HG03060 (cell line): ENCODE measurements at regions not wholly inside any gene's neighbourhood (a gene's known extent, or its start where the extent isn't known, plus 50 kb on each side); places are given as distances from the start of the nearest gene placed in this dataset.
"Not testable (repeated sequence)": the region's sequence is repeated elsewhere in the genome, so short reads cannot be mapped to it uniquely, and the experiment has no call there.

Experiments
- ATAC-seq: cut with Tn5 transposase; IDR thresholded peaks from one replicate; pipeline ENCODE4 v1.9.1; 2021; ENCODE audit warnings: low read depth, moderate number of reproducible peaks; ENCODE audit not compliant: unreplicated experiment

DNA sequence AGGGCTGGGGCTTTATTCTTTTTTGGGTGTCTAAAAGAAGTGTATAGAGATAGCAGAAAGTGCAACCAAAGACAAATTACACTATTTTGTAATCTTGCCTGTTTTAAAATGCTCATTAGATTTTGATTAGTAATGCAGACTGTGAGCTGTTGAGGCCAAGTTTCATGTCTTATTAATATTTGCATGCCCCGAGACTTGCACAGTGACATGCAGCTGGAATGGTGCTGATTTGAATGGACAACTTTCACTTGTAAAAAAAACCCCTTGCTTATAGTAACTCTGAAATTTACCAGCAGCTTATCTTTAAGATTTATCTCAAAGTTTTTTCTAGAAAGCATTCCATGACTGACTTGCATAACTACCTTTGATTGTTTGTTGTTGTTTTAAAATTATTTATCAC is 835.1 kb upstream of the IGFBP7 start:
- ATAC-seq = no peak

DNA sequence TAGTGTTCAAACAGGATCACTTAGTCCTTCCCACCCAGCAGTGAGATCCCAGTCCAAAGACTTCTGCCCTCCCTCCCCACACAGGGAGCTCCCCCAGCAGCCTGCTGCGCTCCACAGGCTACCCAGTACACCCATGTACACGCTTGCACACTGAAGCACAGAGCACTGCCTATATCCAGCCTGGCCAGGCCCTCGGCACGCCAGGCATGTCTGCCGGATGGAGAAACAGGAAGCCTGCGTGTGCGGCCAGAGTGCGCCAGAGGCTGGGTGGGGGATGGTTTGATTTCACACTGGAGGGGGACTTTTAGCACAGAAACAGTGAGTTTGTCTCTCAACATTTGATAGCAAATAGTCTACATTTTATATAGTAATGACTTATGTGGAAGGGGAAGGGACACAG is 833.5 kb upstream of the IGFBP7 start:
- ATAC-seq = no peak

DNA sequence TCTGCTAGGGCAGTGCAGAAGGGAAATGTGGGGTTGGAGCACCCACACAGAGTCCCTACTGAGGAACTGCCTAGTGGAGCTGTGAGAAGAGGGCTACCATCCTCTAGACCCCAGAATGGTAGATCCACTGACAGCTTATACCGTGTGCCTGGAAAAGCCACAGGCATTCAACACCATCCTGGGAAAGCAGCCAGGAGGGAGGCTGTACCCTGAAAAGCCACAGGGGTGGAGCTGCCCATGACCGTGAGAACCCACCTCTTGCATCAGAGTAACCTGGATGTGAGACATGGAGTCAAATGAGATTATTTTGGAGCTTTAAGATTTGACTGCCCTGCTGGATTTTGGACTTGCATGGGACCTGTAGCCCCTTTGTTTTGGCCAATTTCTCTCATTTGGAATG is 827.1 kb upstream of the IGFBP7 start:
- ATAC-seq = not testable (repeated sequence)

DNA sequence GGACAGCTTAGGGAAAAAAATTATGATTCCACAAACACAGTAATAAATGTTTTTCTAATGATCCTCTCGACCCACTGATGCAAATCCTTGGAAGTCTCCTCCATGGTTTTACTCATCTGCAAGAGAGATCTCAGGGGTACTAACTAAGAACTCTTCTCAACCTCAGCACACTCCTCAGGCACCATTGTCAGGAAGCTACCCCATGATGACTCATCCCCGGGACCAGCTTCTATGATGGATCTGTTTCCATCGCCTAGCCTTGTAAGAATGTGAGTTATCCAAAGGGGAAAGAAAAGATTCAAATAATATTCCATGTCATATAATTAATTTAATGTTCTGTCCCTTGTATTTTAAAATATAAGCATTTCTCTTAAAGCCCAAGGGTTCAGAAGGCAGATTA is 816.1 kb upstream of the IGFBP7 start:
- no peak for ATAC-seq

DNA sequence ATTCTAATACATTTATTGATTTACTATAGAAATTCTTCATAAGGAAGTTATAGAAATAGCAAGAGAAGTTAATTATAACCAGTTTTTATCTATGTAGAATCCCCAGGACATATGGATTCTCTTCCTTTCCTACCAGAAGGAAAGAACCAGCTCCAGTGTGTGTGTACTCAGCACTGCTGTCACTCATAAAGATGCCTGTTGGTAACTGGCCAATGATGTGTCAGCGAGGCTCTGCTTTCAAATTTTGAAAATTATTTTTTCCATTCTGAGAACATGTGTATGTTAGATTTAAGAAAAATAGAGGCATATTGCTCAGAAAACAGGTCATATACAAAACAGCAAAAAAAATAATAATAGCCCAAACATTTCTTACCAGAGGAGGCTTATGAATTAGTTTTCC is 814.8 kb upstream of the IGFBP7 start:
- ATAC-seq = no peak

DNA sequence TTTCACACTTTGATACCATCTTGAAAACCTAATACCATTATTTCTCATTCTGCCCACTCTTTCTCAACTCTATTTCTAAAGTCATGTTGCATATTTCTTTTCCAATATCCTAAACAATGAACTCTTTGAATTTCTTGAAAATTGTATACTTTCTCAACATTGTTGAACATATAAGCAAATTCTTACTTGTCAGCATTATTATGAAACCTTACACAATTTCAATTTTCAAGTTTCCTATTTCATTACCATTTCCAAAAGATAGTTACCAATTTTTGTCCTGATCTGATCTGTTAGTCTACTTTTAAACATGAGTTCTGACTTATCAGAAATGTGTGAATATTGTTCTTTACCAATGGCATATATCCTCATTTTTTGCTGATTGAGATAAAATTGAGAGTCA is 806.3 kb upstream of the IGFBP7 start:
- ATAC-seq = no peak

DNA sequence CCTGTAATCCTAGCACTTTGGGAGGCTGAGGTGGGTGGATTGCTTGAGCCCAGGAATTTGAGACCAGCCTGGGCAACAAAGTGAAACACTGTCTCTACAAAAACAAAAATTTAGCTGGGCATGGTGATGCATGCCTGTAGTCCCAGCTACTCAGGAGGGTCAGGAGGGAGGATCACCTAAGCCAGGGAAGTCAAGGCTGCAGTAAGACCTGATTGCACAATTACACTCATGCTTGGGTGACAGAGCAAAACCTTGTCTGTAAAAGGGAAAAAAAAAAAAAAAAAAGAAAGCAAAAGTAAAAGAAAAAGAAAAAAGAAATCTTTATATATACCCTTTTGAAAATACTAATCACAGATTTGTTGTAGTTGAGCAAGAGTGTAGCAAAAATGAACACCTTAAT is 801.0 kb upstream of the IGFBP7 start:
- ATAC-seq = no peak

DNA sequence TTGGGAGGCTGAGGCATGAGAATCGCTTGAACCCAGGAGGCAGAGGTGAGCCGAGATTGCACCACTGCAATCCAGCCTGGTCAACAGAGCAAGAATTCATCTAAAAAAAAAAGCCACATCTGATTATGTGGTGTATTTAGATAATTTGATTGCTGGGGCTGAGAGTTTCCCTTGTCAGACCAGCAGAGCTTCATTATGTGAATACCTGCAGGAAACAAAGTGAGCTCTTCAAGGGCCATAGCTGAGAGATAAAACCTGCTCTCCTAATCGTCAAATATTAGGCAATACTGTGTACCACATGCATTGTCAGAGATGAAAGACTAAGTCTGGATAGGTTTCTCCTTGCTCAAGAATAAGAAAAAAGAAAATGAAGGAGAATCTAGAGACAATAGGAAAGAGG is 800.0 kb upstream of the IGFBP7 start:
- no peak for ATAC-seq

DNA sequence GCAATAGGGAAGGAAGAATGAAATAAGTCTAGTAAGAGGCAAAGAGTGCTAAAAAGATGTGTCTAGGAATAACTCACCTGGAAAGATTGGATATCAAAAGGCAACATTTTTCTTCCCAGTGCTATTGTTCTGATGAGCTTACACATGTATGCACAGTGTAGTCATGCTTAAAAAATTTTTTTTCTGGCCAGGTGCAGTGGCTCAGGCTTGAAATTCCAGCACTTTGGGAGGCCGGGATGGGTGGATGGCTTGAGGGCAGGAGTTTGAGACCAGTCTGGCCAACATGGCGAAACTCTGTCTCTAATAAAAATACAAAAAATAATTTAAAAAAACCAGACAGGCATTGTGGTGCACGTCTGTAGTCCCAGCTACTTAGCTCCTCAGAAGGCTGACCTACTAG is 795.8 kb upstream of the IGFBP7 start:
- no peak for ATAC-seq

DNA sequence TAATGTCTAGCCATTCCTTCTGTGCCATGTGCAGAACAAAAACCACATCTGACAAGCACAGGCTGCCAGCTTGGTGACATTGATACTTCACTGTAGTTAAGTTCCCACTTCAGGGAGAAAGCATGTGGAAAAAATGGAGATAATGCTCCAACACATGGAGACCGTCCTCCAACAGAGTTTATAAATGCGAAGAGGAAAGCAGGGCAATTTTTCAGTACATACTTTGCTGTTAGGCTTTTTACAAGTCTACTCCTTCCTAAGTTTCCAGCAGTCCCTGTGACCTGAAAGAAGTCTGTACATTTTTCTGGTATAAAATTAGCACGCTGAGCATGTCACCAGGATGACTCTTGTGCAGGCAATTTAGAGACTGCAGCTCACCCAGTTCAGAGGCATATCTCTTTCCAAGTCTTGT is 766.9 kb upstream of the IGFBP7 start:
- no peak for ATAC-seq

DNA sequence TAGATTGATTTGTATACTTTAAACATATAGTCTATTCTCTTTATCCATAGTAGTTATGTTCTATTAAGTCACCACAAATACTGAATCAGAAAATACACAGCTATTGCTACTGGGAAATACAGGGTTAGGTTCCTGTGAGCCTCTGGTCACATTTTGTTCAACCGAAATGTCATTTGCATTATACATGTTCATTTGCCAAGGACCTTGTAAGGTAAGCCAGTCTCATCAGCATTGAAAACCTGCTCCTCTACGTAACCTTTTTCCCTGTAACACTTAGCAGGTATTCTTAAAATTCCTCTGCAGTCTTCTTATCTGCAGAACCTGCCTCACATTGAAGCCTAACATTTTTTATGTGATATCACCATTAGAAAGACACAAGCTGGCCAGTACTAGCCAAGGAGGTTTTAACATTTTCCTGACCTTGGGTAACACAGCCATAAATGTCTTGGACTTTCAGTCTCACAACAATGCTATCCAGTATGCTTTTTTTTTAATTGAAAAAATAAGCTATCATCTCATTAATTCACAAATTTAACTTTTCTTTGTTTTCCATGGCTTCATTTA is 765.7 kb upstream of the IGFBP7 start:
- no peak for ATAC-seq

DNA sequence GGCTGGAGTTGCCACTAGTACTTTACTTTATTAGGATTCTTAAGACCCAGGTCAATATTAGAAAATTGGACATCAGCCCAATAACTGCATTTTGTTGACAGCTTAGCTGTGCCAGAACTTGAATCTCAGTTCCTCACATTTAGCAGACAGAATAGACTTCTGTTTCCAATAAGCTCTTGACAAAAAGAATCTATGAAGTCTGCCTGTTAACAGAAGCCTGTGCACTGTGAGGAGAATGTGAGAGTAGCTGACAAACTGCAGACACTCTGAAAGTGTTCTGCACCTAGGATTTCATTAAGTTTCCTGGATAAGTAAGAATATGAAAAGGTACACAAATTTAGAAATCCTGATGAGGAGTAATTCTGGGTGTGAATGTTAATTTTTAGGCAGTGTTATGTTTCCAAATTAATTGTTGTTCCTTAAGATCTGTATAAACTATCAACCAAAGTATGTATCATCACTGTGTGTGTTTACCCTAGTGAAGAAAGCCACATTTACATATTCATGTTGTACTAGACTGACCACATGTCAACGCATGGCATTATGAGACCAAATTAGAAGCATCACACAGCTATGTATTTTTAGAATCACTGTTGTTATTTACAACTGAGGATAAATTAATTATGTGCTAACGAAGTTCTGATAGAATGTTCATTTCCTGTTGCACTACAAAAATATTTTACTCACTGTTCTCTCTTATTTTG is 756.4 kb upstream of the IGFBP7 start:
- no peak for ATAC-seq

DNA sequence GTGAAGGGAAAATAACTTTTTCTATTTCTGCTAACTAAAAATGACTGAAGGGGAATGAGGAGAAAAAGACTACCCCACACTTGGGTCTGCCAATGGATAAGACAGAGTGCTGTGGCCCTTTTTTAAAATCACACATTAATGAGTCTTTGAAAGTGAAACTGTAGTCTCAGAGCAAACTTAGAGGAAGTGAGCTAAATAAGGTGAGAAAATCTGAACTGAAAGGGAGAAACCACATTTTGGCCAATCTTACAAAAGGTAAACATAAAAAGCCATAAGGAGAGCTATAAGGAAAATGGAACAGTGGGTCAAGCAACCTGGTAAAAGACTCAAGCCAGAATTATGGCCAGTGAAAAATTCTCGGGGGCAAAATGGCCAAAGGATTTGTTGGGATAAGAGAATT is 755.1 kb upstream of the IGFBP7 start:
- peak; percentile 69 for ATAC-seq

DNA sequence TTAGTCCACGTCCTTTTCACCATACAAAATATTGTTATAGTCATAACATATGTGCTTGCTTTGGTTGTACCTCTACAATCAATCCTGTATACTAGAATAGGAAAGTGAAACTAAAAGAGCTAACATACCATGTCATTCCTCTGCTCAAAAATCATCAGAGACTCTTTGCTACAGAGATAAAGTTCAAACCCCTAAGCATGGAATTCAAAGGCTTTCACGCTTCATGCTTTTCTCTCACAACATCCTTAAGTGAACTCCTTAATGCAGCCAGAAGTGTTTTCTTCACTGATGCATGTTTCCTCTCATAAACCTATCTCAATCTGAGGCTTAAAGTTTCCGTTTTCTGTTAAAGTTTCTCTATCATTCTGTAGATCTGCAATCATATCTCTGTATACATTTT is 744.6 kb upstream of the IGFBP7 start:
- ATAC-seq = no peak

DNA sequence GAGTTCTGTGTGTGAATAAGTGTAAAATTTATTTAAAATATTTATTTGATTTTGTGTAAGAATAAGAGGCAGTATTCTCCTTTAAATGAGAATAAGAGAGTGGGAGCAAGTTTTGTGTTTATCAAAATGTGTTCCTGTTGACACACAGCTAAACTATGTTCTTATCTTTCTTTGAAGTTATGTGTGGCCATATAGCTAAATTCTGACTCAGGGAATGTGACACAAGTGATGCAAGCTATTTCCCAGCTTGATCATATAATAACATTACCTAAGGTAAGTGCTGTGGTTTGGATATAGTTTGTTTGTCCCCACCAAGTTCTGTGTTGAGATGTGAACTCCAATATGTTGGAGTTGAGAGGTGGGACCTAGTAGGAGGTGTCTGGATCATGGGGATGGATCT is 740.0 kb upstream of the IGFBP7 start:
- no peak for ATAC-seq

DNA sequence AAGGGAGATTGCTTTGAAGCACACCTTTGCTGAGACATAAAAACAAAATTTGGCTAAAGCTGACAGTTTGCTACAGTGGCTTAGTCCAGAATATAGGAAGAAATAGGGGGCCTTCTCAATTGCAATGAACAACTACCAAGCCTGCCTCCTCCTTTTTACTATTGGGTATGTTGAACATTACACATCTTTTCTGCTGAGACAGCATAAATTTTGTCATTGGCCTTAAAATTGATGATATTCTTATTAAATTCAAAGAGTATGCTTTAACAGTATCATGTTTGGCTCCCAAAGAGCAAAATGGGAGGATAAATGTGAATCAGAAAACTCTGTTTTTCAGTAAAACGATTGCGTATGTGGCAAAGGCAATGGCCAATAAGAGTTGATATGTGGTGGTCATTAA is 721.9 kb upstream of the IGFBP7 start:
- no peak for ATAC-seq

DNA sequence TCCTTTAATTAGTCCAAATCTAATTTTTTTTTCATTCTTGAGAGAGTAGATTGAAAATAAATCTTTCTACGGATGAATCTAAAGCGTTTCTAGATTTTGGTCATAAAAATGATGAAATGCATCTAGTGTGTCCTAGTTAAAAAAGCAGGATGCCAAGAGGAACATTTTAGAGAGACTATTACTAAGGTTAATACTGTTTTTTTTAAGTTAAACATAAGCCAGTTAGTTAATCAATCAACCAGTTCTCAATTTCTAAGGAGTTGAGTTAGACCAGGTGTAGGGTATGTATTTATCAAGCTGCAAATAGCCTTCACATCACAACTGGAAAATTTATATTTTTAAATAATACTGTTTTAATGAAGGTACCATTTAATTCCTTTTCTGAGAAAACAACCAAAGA is 679.5 kb upstream of the IGFBP7 start:
- ATAC-seq = no peak

DNA sequence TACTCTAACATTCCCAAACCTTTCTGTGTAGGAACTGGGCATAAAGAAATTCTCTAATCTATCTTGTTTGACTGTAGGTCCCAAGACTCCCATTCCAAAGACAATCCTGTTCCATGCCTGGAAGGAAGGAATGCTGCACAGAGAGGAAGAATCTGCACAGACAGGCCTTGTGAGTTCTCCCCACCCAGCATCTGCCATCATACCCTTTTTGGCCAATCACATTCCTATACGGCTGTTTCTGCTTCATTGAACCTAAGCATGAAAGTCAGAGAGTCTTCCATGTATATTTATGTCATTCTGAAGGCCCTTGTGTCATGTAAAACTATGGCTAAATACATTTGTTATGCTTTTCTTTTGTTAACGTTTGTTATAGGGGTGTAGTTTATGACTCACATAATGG is 667.7 kb upstream of the IGFBP7 start:
- no peak for ATAC-seq

DNA sequence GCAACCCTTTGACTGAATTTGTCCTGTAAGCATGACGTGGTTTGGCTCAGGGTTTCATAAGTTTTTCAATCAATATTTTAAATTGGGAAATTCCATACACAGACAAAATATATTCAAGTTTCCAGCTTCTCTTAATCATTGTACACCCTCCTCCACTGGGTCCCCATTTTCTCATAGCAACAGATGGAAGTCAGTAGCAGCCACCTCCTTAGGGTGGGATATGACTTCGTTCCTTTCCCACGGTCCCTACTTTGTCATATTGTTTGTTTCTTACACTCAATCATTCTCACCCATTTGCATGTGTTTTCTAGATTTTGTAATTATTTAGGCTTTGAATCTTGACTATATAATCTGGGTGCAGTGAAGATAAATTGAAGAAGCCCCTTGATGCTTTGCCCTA is 664.5 kb upstream of the IGFBP7 start:
- ATAC-seq = no peak

DNA sequence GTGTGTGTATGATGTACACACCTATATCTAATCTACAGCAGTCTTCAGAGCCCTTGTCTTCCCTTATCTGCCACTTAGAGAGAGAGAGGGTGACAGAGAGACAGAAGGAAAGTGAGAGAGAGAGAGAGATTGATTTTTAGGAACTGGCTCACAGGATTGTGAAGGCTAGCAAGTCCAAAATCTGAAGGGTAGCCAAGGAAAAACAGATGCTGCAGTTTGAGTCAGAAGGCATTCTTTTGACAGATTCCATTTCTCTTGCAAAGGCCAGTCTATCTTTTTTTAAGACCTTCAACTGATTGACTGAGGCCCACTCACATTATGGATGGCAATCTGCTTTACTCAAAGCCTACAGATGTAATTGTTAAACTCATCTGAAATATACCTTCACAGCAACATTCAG is 664.0 kb upstream of the IGFBP7 start:
- no peak for ATAC-seq

DNA sequence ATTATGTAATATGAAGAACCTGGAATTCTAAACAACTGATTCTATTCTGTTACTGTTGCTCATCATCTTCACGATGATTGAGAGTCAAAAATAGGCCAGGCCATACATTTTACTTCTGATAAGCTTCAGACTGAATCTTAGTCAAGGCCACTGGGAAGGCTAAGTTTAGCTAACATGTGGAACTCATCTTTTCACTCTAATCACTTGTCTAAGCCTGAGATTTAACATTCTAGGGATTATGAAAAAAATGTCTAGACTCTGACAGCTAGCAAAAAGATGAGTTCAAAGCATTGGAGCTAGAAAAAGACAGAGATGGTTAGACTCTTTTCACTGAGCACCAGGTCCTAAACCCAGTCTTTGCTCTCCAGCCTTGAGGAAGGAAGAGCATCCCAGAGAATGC is 656.2 kb upstream of the IGFBP7 start:
- ATAC-seq = no peak

DNA sequence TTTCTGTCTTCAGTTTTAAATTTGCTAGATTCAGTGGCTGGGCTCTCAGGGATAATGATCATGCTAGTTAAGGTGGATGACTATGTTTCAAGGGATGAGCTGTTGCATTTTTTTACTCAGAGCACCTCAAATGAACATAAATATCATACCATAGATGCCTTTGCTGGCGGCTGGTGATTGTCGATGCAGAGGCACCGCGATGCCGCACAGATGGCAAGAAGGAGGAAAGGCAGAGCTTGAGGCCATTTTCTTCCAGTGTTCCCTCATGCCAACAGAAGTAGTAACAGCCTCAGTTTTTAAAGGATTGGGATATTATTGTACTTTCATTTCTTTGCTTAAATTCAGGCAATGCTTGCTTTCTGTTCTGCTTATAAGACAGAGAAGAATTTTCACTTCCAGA is 654.7 kb upstream of the IGFBP7 start:
- no peak for ATAC-seq

DNA sequence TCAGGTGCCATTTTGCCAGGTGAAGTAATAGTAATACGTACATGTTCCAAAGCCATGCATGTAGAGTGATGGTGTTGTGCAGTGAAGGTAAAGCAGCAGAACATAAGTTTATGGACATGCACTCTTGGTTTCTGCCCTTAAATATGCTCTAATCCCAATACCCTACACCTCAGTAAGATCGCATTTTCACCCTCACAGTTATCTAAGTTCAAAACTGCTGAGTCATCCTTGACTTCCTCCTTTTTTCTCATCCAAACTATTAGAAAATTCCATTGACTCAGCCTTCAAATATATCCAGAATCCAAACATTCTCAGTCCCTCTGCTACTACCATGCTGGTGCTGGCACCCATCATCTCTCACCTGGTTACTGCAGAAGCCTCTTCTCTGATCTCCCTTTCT is 652.9 kb upstream of the IGFBP7 start:
- no peak for ATAC-seq
